SK-N-SH (cell line): ENCODE measurements at regions not wholly inside any gene's neighbourhood (a gene's known extent, or its start where the extent isn't known, plus 50 kb on each side); places are given as distances from the start of the nearest gene placed in this dataset.

ENCODE experiments used
- CTCF ChIA-PET: fragments of 300-600, 350-600 bp; formaldehyde crosslinking; extraction: SDS; loops from one replicate; lab custom pipeline; 2021; lab: Yijun Ruan, JAX
- POLR2A ChIA-PET: fragments of 350-600 bp; sonication (Branson Sonifier 250); formaldehyde crosslinking; extraction: SDS; loops from one replicate; lab custom pipeline; 2020; ENCODE audit warnings: antibody characterized with exemption, inconsistent platforms; lab: Yijun Ruan, JAX
- DNase-seq: peaks from one replicate; pipeline ENCODE4 v3.0.0; 2012
- H2AFZ ChIP-seq: fragments of 200-600 bp; sonication (generic); 2 replicates; pipeline ENCODE4 v1.8.1; 2016; ENCODE audit warnings: antibody characterized with exemption, mild to moderate bottlenecking, low read depth
- H3F3A ChIP-seq: fragments of 200-600 bp; sonication (generic); replicated peaks from 2 replicates; pipeline ENCODE3; 2016; ENCODE audit warnings: antibody characterized with exemption, mild to moderate bottlenecking; ENCODE audit not compliant: insufficient read depth
- H3K27ac ChIP-seq, 2 experiments: fragments of 200-500 bp in 1 of 2; fragments of 200-600 bp in 1 of 2; sonication (Bioruptor generic) in 1 of 2; sonication (generic), shearing (Covaris generic) in 1 of 2; 2 replicates each; pipeline versions ENCODE4 v1.5.1 to v1.6.1; 2014 to 2016; ENCODE audit warnings: low read depth in 2 of 2, inconsistent platforms in 1 of 2, low read length in 1 of 2, mild to moderate bottlenecking in 1 of 2, mixed read lengths in 1 of 2
- H3K27me3 ChIP-seq: fragments of 200-600 bp; sonication (generic), shearing (Covaris generic); 2 replicates; pipeline ENCODE4 v1.6.1; 2016; ENCODE audit warnings: mixed run types; ENCODE audit not compliant: insufficient read depth
- H3K36me3 ChIP-seq, 2 experiments: fragments of 200-500 bp in 1 of 2; fragments of 200-600 bp in 1 of 2; sonication (Bioruptor generic) in 1 of 2; sonication (generic) in 1 of 2; replicated peaks in 1 of 2; 2 replicates each; pipeline versions ENCODE3 to v1.5.1; 2014 to 2016; ENCODE audit warnings: low read length in 1 of 2, mild to moderate bottlenecking in 1 of 2; ENCODE audit not compliant: insufficient read depth in 2 of 2, control insufficient read depth in 1 of 2
- H3K4me1 ChIP-seq, 2 experiments: fragments of 200-500 bp in 1 of 2; fragments of 200-600 bp in 1 of 2; sonication (Bioruptor generic) in 1 of 2; sonication (generic), shearing (Covaris generic) in 1 of 2; 2 replicates each; pipeline versions ENCODE4 v1.5.1 to v1.6.1; 2014 to 2016; ENCODE audit warnings: low read depth in 1 of 2, low read length in 1 of 2, mixed run types in 1 of 2; ENCODE audit not compliant: insufficient read depth in 2 of 2, control insufficient read depth in 1 of 2
- H3K4me2 ChIP-seq: fragments of 200-600 bp; sonication (generic), shearing (Covaris generic); 2 replicates; pipeline ENCODE4 v1.6.1; 2017; ENCODE audit warnings: mixed run types
- H3K4me3 ChIP-seq, 2 experiments: fragments of 200-500 bp in 1 of 2; fragments of 200-600 bp in 1 of 2; sonication (Bioruptor generic) in 1 of 2; sonication (generic), shearing (Covaris generic) in 1 of 2; 2 replicates each; pipeline versions ENCODE4 v1.5.1 to v1.8.1; 2014 to 2016; ENCODE audit warnings: low read depth in 2 of 2, inconsistent platforms in 1 of 2, low read length in 1 of 2, mild to moderate bottlenecking in 1 of 2, mixed read lengths in 1 of 2, moderate library complexity in 1 of 2
- H3K79me2 ChIP-seq: fragments of 200-600 bp; sonication (generic); 2 replicates; pipeline ENCODE4 v1.8.1; 2017; ENCODE audit warnings: mild to moderate bottlenecking; ENCODE audit not compliant: insufficient read depth
- H3K9ac ChIP-seq: fragments of 200-600 bp; sonication (generic); 2 replicates; pipeline ENCODE4 v1.6.1; 2017; ENCODE audit warnings: mixed run types
- H3K9me2 ChIP-seq: fragments of 200-600 bp; sonication (generic); 2 replicates; pipeline ENCODE4 v1.6.1; 2017; ENCODE audit warnings: mixed run types
- H3K9me3 ChIP-seq: fragments of 200-600 bp; sonication (generic); 2 replicates; pipeline ENCODE4 v1.6.1; 2017; ENCODE audit warnings: mixed run types, mild to moderate bottlenecking, moderate library complexity
- H4K20me1 ChIP-seq: fragments of 200-600 bp; sonication (generic); 2 replicates; pipeline ENCODE4 v1.6.1; 2017; ENCODE audit warnings: mild to moderate bottlenecking, mixed run types; ENCODE audit not compliant: insufficient read depth
- FOSL2 ChIP-seq: IDR thresholded peaks from 2 replicates; pipeline ENCODE4 v1.4.0; 2012; ENCODE audit warnings: low read depth, mild to moderate bottlenecking, moderate library complexity, borderline replicate concordance
- FOXJ3 ChIP-seq: sonication (generic); formaldehyde crosslinking; IDR thresholded peaks from 2 replicates; pipeline ENCODE4 v1.5.1; 2020; ENCODE audit warnings: mild to moderate bottlenecking, missing genetic modification reagents
- MEF2A ChIP-seq: IDR thresholded peaks from 2 replicates; pipeline ENCODE4 v1.4.0; 2012; ENCODE audit warnings: low read depth, borderline replicate concordance
- NRF1 ChIP-seq: IDR thresholded peaks from 2 replicates; pipeline ENCODE4 v1.6.1; 2012; ENCODE audit warnings: low read depth, mild to moderate bottlenecking, low read length
- PBX3 ChIP-seq: IDR thresholded peaks from 2 replicates; pipeline ENCODE4; 2012
- RCOR1 ChIP-seq: fragments of 150-350 bp; IDR thresholded peaks from 2 replicates; pipeline ENCODE4 v1.6.1; 2017; ENCODE audit warnings: antibody characterized with exemption, low read length
- RFX5 ChIP-seq: IDR thresholded peaks from 2 replicates; pipeline ENCODE4 v1.6.1; 2012; ENCODE audit warnings: mild to moderate bottlenecking, improper control_type of control experiment, low read length
- TCF12 ChIP-seq: IDR thresholded peaks from 2 replicates; pipeline ENCODE4 v1.4.0; 2012
- TEAD4 ChIP-seq: IDR thresholded peaks from 2 replicates; pipeline ENCODE4 v1.4.0; 2012; ENCODE audit warnings: mild to moderate bottlenecking, borderline replicate concordance; ENCODE audit not compliant: insufficient read depth
- USF1 ChIP-seq: IDR thresholded peaks from 2 replicates; pipeline ENCODE4 v1.4.0; 2012; ENCODE audit warnings: low read depth, borderline replicate concordance
- USF2 ChIP-seq: fragments of 150-350 bp; IDR thresholded peaks from 2 replicates; pipeline ENCODE4 v1.6.1; 2017; ENCODE audit warnings: antibody characterized with exemption, low read length, low read depth, borderline replicate concordance
- YY1 ChIP-seq: IDR thresholded peaks from 2 replicates; pipeline ENCODE4 v1.4.0; 2012; ENCODE audit warnings: low read depth, mild to moderate bottlenecking
- ZBTB33 ChIP-seq: IDR thresholded peaks from 2 replicates; pipeline ENCODE4 v1.4.0; 2012; ENCODE audit warnings: low read depth, borderline replicate concordance
- WGBS: methylation state at CpG from one replicate; pipeline ENCODE4 v1.1.6; 2017; ENCODE audit warnings: low lambda C conversion rate; 5-methylcytosine and 5-hydroxymethylcytosine counted together

- no peaks in the 10 kb centered on the region for H4K20me1 ChIP-seq
- no peak for DNase-seq
- H3K4me3 ChIP-seq: no peak overlapping the region
- H3K36me3 ChIP-seq: no peaks in the 10 kb centered on the region
- H3K9me3 ChIP-seq: no peaks in the 10 kb centered on the region
- H3F3A ChIP-seq: no peaks in the 10 kb centered on the region
- H3K27me3 ChIP-seq: no peaks in the 10 kb centered on the region
- no peaks in the 10 kb centered on the region for H3K79me2 ChIP-seq
- no peak overlapping the region for H3K27ac ChIP-seq
- H3K9ac ChIP-seq: no peak overlapping the region
- POLR2A ChIA-PET: no interaction called here
- H3K9me2 ChIP-seq: no peaks in the 10 kb centered on the region
- 73% methylated on average over 3 of the region's 3 CpGs for WGBS
- H2AFZ ChIP-seq: no peak overlapping the region
- H3K4me2 ChIP-seq: no peak overlapping the region
- TF ChIP-seq RFX5 (no peak), PBX3 (no peak), USF2 (no peak), TCF12 (no peak), TEAD4 (no peak), NRF1 (no peak), YY1 (no peak), FOSL2 (no peak), FOXJ3 (no peak), USF1 (no peak), RCOR1 (no peak), MEF2A (no peak), ZBTB33 (no peak)
- no peaks in the 10 kb centered on the region for H3K4me1 ChIP-seq
- CTCF ChIA-PET: no interaction called here
These were observed 50.9 kb upstream of the BBS12 start for GRCh38 chr4:122681568-122681967.
